Omental fat pad (tissue), 3 donors: ENCODE measurements at regions not wholly inside any gene's neighbourhood (a gene's known extent, or its start where the extent isn't known, plus 50 kb on each side); places are given as distances from the start of the nearest gene placed in this dataset.
A peak's percentile ranks its signal among the peaks of the same experiment; 100 is the strongest.

Experiments used
- ATAC-seq: fragments of 150-250 bp; one replicate; pipeline ENCODE4 v1.9.1; 2016; ENCODE audit warnings: mild to moderate bottlenecking, moderate library complexity; ENCODE audit not compliant: low FRiP score
- DNase-seq: peaks from one replicate; pipeline ENCODE4 v3.0.0-alpha.2; 2019; ENCODE audit warnings: low spot score
- CTCF ChIP-seq, 3 donors: fragments of 450-650 bp; IDR thresholded peaks; one replicate each; pipeline ENCODE4 v1.5.1; 2016 to 2017; ENCODE audit warnings: antibody characterized with exemption in 3 of 3, mild to moderate bottlenecking in 3 of 3, moderate library complexity in 2 of 3

- DNase-seq: peak; percentile 9
- ATAC-seq: no peak
- TF ChIP-seq CTCF (IDR thresholded peaks at IDR 0.05): no peak
Observed at GRCh38 chr17:77498791-77499698, 358.3 kb downstream of the SEC14L1 start.

- DNase-seq: peak; percentile 14
- no peak for ATAC-seq
- no peak for TF ChIP-seq CTCF (IDR thresholded peaks at IDR 0.05)
Observed at GRCh38 chr17:77499699-77500435, 359.1 kb downstream of the SEC14L1 start.

GRCh38 chr17:77501101-77501566 is 360.4 kb downstream of the SEC14L1 start:
- no peak for ATAC-seq
- no peak for DNase-seq
- no peak for TF ChIP-seq CTCF (IDR thresholded peaks at IDR 0.05)

- no peak for TF ChIP-seq CTCF (IDR thresholded peaks at IDR 0.05)
- ATAC-seq: no peak
- DNase-seq: no peak
Observed at GRCh38 chr17:77501751-77502625, 361.2 kb downstream of the SEC14L1 start.

- TF ChIP-seq CTCF (IDR thresholded peaks at IDR 0.05): no peak
- ATAC-seq: no peak
- DNase-seq: no peak
Observed at GRCh38 chr17:77502626-77503292, 362.0 kb downstream of the SEC14L1 start.

GRCh38 chr17:77503293-77503655 is 362.5 kb downstream of the SEC14L1 start:
- DNase-seq (no peak), ATAC-seq (no peak)

More at GRCh38 chr17:77503293-77503655, 362.5 kb downstream of the SEC14L1 start:
- TF ChIP-seq CTCF (IDR thresholded peaks at IDR 0.05): no peak
